GM23338 (cell line): ENCODE measurements at regions not wholly inside any gene's neighbourhood (a gene's known extent, or its start where the extent isn't known, plus 50 kb on each side); places are given as distances from the start of the nearest gene placed in this dataset.

ENCODE experiments used
- ATAC-seq: fragments of 200-7000 bp; cut with Tn5 transposase; 3 replicates; pipeline ENCODE4 v1.9.1; 2020
- DNase-seq: peaks from one replicate; pipeline ENCODE4 v3.0.0-alpha.2; 2015; ENCODE audit warnings: low spot score
- H2AFZ ChIP-seq: fragments of 200-600 bp; sonication (generic); 2 replicates; pipeline ENCODE4 v1.8.0; 2016; ENCODE audit warnings: antibody characterized with exemption, mild to moderate bottlenecking, moderate library complexity
- H3F3A ChIP-seq: fragments of 200-600 bp; sonication (generic); replicated peaks from 2 replicates; pipeline ENCODE4 v1.8.0; 2017; ENCODE audit warnings: antibody characterized with exemption, mixed run types, low read depth
- H3K27ac ChIP-seq: fragments of 200-600 bp; sonication (generic); 2 replicates; pipeline ENCODE4 v1.6.1; 2016; ENCODE audit warnings: low read depth
- H3K27me3 ChIP-seq: fragments of 200-600 bp; sonication (generic); 2 replicates; pipeline ENCODE4 v1.8.0; 2016; ENCODE audit warnings: mild to moderate bottlenecking, mixed run types, moderate library complexity; ENCODE audit not compliant: insufficient read depth
- H3K36me3 ChIP-seq: fragments of 200-600 bp; sonication (generic); 2 replicates; pipeline ENCODE4 v1.8.0; 2016; ENCODE audit warnings: mild to moderate bottlenecking; ENCODE audit not compliant: insufficient read depth
- H3K4me1 ChIP-seq: fragments of 200-600 bp; sonication (generic); 2 replicates; pipeline ENCODE4 v1.8.0; 2016; ENCODE audit warnings: mild to moderate bottlenecking, moderate library complexity; ENCODE audit not compliant: insufficient read depth
- H3K4me2 ChIP-seq: fragments of 200-600 bp; sonication (generic); 2 replicates; pipeline ENCODE4 v1.7.1; 2017; ENCODE audit warnings: mixed run types
- H3K4me3 ChIP-seq: fragments of 200-600 bp; sonication (generic); 2 replicates; pipeline ENCODE4 v1.6.1; 2016; ENCODE audit warnings: mixed run types
- H3K79me2 ChIP-seq: fragments of 200-600 bp; sonication (generic); replicated peaks from 2 replicates; pipeline ENCODE4 v1.8.0; 2017; ENCODE audit warnings: mild to moderate bottlenecking; ENCODE audit not compliant: insufficient read depth
- H3K9me2 ChIP-seq: fragments of 200-600 bp; sonication (generic); 2 replicates; pipeline ENCODE4 v1.8.0; 2017; ENCODE audit not compliant: insufficient read depth
- H4K20me1 ChIP-seq: fragments of 200-600 bp; sonication (generic); replicated peaks from 2 replicates; pipeline ENCODE4 v1.8.0; 2017; ENCODE audit warnings: mild to moderate bottlenecking; ENCODE audit not compliant: insufficient read depth
- H3K27ac Mint-ChIP-seq: 2 replicates; pipeline ENCODE4 v1.8.0; 2020; ENCODE audit warnings: inconsistent platforms, mild to moderate bottlenecking, moderate library complexity, mixed read lengths
- H3K27me3 Mint-ChIP-seq: 3 replicates; pipeline ENCODE4 v1.8.0; 2022; ENCODE audit warnings: low read depth, mild to moderate bottlenecking, moderate library complexity, mixed read lengths, inconsistent platforms; ENCODE audit not compliant: insufficient read depth, poor library complexity
- H3K36me3 Mint-ChIP-seq: 3 replicates; pipeline ENCODE4 v1.8.0; 2021; ENCODE audit warnings: low read depth, mild to moderate bottlenecking, inconsistent platforms, moderate library complexity, mixed read lengths
- H3K4me1 Mint-ChIP-seq: 3 replicates; pipeline ENCODE4 v1.8.0; 2020; ENCODE audit warnings: mild to moderate bottlenecking, inconsistent platforms, mixed read lengths
- H3K4me3 Mint-ChIP-seq: 3 replicates; pipeline ENCODE4 v1.8.0; 2021; ENCODE audit warnings: moderate library complexity, mild to moderate bottlenecking, inconsistent platforms, mixed read lengths
- H3K9me3 Mint-ChIP-seq: 3 replicates; pipeline ENCODE4 v1.8.0; 2020; ENCODE audit warnings: moderate library complexity, mild to moderate bottlenecking, inconsistent platforms, mixed read lengths
- ETS1 ChIP-seq: IDR thresholded peaks from 2 replicates; pipeline ENCODE4 v1.6.1; 2016; ENCODE audit warnings: antibody characterized with exemption
- EZH2phosphoT487 ChIP-seq: fragments of 200-600 bp; sonication (generic); IDR thresholded peaks from one replicate; pipeline ENCODE4 v1.8.1; 2018; ENCODE audit warnings: antibody characterized with exemption; ENCODE audit not compliant: unreplicated experiment
- JUNB ChIP-seq: IDR thresholded peaks from one replicate; pipeline ENCODE4 v1.6.1; 2016; ENCODE audit warnings: antibody characterized with exemption; ENCODE audit not compliant: unreplicated experiment
- POLR2AphosphoS5 ChIP-seq: IDR thresholded peaks from 2 replicates; pipeline ENCODE4 v1.6.1; 2016; ENCODE audit warnings: antibody characterized with exemption, low read depth
- STAT1 ChIP-seq: IDR thresholded peaks from one replicate; pipeline ENCODE4 v1.6.1; 2016; ENCODE audit warnings: antibody characterized with exemption; ENCODE audit not compliant: unreplicated experiment
- ZNF114 ChIP-seq: fragments of 250-450 bp; sonication (Bioruptor Pico); IDR thresholded peaks from 2 replicates; pipeline ENCODE4 v1.5.0; 2020; ENCODE audit warnings: mild to moderate bottlenecking, moderate library complexity
- ZNF462 ChIP-seq: fragments of 250-450 bp; sonication (Bioruptor Pico); IDR thresholded peaks from 2 replicates; pipeline ENCODE4 v1.5.0; 2020; ENCODE audit warnings: mild to moderate bottlenecking, moderate library complexity

- TF ChIP-seq ZNF462 (CRISPR knock-in tag) (no peak), EZH2phosphoT487 (no peak), STAT1 (no peak), JUNB (no peak)
These were observed 88.7 kb upstream of the AADACL2 start (continued) for GRCh38 chr3:151644986-151645385.

- Mint-ChIP-seq H3K4me3 (no peak overlapping the region), H3K27ac (no peak overlapping the region), H3K27me3 (no peaks in the 10 kb centered on the region), H3K9me3 (no peaks in the 10 kb centered on the region; the same call in 2 of the 3 replicates), H3K4me1 (no peaks in the 10 kb centered on the region), H3K36me3 (no peaks in the 10 kb centered on the region)
- TF ChIP-seq ETS1 (no peak), POLR2AphosphoS5 (no peak), ZNF114 (CRISPR knock-in tag) (no peak), EZH2phosphoT487 (no peak)
- no peaks in the 10 kb centered on the region for H3F3A ChIP-seq
- H4K20me1 ChIP-seq, result no peaks in the 10 kb centered on the region
- no peak overlapping the region for H3K4me3 ChIP-seq
- H3K36me3 ChIP-seq, result no peaks in the 10 kb centered on the region
- H3K4me2 ChIP-seq, result no peak overlapping the region
- H3K27me3 ChIP-seq, result no peaks in the 10 kb centered on the region
- H3K79me2 ChIP-seq, result no peaks in the 10 kb centered on the region
- DNase-seq (no peak), ATAC-seq (no peak)
- peaks cover 9% of the 10 kb centered on the region for H3K9me2 ChIP-seq
- no peak overlapping the region for H2AFZ ChIP-seq
- H3K27ac ChIP-seq, result no peak overlapping the region
- H3K4me1 ChIP-seq, result no peaks in the 10 kb centered on the region
These were observed 89.6 kb upstream of the AADACL2 start for GRCh38 chr3:151644020-151644620.
